GM18519 (cell line): ENCODE measurements at regions not wholly inside any gene's neighbourhood (a gene's known extent, or its start where the extent isn't known, plus 50 kb on each side); places are given as distances from the start of the nearest gene placed in this dataset.
A peak's percentile ranks its signal among the peaks of the same experiment; 100 is the strongest.

Experiments
- ATAC-seq: cut with Tn5 transposase; IDR thresholded peaks from one replicate; pipeline ENCODE4 v1.9.1; 2021; ENCODE audit warnings: mild to moderate bottlenecking, moderate library complexity; ENCODE audit not compliant: unreplicated experiment, low FRiP score

DNA sequence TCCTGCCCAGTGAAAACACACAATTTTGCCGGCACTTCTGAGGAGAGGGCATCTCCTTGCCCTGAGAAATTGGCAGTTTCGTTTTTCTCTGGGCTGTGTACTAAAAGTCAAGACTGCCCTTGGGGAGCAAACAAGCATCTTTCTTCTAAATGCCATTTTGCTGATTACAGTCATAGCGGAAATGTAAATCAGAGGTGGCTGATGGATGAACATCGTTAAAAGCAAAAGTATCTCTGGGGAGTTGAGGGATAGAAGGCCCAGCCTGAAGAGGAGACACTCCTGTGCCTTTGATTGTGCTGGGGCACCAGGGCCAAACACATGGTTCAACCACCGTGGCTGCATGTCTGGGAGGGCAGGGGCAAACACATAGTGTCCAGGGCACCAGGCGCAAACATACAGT, 49.8 kb downstream of the ABCC12 start:
- ATAC-seq, result no peak

DNA sequence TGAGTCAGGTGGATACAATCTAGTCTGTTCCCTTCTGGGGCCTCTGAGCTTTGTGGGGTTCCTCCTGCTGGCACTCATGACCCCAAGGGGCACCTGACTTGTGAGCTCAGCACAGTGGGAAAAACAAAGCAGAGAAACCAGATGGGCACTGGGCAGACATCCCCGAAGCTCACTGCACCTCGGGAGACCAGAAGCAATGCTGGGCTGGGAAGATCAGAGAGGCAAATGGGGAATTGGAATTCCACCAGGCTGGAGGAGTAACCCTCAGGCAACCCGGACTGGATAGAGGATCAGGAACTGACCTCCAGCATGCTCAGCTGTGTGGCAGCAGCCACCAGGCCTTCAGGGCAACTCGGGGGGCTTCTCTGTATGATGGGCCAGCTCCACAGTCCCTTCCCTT, 50.3 kb downstream of the ABCC12 start:
- ATAC-seq, result no peak

DNA sequence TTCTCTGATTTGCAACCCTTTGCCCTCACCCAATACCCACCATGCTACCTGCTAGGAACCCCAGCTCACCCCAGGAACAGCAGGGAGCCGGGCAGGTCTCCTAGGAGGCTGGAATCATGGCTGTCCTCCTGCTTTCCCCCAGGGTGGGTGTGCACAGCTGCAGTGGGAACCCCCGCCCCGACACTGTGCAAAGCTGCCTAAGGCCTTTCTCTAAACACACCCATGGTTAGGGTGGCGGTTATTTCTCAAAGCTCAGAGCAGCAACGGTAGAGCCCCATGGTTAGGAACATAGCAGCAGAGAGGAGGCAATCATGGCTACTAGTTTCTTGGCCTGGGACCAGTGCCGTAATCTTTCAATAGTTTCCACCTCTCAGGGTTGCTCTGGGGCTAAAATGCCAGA, 52.2 kb downstream of the ABCC12 start:
- no peak for ATAC-seq

DNA sequence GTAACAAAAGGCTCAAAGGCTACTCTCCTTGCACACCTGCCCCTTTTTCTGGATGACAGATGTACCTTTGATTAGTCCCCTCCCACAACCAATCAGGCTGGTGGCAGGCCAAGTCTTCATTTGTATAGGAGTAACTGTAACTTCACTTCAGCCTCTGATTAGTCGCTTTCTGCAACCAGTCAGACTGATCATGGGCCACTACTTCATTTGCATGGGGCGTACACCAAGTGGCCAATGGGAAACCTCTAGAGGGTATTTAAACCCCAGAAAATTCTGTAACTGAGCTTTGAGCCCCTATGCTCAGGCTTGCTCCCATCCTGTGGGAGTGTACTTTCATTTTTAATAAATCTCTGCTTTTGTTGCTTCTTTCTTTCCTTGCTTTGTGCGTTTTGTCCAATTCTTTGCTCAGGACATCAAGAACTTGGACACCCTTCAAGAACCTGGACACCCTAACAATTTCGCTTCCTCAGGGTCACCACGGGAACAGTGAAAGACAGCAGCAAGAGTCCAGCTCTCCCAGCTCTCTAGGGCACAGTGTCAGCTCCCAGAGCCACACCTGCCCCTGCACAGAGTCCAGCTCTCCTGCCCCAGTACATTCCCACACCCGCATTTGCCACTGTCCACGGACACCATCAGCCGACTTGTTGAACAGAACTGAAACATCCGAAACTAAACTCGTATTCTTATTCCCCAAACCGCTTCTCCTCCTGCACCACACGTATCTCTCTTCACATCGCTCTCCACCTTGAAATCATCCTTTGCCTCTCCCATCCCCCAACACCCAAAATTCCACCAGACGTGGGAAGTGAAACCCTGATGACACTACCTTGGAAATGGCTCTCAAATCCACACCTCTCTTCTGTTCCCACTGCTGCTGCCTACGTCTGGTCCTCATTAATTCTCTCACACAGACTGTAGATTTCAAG, 53.4 kb downstream of the ABCC12 start:
- no peak for ATAC-seq

DNA sequence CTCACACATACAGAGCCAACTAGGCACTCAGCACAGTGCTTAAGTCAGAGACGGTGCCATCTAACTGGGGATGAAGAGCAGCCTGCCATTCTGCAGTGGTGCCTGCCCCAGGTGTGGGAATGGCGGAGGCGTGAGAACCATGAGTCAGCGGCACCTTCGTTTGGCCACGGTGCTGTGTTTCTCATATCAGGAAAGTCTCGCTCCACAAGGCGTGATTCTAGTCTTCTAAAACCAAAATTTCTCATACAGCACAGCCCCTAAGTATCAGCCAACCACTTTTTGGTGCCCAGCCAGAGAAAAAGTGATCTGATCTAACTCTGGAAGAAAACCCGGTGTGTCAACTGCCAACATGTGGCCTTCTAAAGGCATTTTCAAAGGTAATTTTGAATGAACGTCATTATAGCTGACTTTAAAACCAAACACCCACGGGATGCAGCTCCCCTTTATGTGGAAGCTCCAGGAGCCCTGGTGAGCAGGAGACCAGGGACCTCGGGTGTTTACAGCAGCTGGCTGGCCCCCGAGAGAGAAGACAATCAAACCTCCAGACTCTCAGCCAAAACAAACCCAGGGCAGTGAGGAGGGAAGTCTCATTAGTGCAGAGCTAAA, 54.6 kb downstream of the ABCC12 start:
- peak; percentile 75 for ATAC-seq

DNA sequence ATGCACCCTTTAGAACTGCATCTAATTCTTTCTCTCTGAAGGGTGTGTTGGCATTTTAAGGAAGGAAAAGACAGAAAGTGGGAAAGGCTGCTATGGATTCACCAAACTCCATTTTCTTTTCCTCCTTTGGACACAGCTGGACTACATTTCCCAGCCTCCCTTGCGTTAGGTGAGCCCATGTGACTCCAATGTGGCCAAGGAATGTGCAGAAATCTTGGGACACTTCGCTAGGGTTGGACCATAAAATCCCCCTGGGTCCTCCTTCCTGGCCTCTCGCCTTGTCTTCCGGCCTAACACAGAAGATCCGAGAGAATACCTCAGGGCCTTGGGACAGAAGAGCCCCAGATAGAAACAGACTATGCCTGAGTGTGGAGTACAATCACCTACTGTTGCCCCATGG, 56.3 kb downstream of the ABCC12 start:
- no peak for ATAC-seq

DNA sequence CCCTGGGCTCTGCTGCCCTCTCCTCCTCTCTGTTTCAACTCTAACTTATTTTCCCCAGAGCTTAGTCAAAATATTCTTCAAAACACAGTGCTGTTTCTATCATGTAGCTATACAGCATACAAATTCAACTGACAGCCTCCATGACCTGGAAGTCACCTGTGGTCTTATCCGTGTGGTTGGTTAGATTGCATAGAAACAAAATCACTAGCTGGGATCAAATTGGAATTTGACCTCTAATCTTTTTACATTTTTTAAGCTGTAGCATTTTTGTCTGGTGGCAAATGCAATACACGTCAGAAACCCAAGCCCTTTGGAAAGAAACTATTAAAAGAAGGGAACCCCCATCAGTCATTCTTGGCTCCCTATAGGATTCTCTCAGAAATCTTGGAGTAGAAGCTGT, 57.3 kb downstream of the ABCC12 start:
- ATAC-seq, result no peak

DNA sequence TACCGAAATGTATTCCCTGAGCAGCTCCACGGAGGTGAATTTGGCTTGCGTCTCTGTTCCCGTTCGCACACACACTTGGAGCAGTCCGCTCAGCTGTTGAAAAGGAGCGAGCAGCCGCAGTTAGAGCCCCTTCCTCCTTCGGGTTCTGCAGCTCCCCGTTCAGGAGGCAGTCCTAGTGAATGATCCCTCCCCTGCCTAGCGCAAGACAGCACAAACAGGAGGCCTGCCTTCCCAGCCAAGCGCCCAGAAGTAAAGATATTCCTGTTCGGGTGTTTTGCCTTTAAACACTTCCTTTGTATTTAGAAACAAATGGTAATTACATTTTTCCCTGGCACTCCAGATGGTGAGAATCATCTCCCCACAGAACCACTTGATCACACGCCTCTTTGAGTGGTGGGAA, 64.7 kb downstream of the ABCC12 start:
- no peak for ATAC-seq

DNA sequence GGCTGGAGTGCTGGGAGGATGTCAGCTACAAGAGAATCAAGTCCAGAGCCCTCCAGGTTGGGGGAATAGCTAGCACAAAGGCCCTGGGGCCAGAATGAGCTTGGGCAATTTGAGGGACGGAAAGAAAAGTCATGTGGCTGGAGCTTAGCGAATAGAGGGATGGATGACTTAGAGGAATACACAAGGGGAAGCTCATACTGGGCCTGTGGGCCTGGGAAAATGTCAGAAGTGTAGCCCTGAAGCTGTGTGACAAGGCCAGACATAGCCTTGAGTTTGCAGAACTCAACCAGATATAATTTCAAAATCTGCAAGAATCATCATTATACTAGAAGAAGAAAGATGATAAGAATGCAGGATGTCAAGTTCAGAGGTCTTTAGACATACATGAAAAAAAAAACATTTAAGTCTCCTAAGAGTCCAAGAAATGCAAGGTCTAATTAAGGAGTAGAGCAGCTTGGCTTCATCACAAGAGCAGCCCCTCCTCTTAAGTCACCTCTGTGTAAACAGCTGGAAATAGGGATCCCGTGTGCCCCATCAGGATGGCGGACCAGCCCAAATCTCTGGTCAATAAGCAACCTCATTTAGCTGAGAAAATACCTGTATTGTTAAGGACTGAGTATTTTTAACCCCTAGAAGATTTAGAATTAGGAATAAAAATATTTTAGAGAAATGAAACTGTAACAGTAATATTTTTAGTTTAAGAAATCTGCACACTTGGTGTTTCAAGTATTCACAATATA, 66.6 kb downstream of the ABCC12 start:
- ATAC-seq, result no peak

DNA sequence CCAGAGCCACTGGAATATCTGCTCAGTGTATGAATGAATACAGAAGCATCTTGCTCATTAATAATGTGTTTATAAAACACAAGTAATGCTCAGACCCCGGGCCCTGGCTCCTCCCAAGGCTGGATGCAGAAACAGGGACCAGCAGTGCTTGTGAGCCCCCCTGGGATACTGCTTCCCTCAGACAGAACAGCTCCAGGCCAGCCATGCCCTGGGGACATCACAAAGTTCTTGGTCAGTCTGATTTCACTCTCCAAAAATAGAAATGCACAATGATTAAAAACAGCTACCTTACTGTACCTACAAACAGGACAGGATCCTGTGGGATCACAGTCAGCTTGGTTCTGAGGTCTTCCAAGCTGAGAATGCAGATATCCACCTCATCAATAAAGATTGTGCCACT, 68.2 kb downstream of the ABCC12 start:
- no peak for ATAC-seq

DNA sequence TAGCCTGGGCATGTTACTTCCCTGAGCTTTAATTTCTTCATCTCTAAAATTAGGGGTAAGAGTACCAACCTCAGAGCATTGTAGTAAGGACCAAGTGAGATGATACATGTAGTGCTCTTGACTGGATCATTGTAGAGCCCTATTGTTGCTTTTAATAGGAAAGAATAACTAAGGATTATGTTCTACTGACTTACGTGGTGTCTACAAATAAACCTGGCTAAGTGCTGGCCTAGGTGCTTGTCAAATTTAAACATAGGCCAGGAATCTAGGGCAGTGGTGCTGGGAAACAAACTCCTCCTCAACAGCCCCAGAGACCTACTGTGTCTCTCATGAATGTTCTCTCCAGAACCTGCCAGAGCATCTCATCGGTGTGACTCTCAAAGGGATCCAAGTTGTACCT, 69.4 kb downstream of the ABCC12 start:
- no peak for ATAC-seq

DNA sequence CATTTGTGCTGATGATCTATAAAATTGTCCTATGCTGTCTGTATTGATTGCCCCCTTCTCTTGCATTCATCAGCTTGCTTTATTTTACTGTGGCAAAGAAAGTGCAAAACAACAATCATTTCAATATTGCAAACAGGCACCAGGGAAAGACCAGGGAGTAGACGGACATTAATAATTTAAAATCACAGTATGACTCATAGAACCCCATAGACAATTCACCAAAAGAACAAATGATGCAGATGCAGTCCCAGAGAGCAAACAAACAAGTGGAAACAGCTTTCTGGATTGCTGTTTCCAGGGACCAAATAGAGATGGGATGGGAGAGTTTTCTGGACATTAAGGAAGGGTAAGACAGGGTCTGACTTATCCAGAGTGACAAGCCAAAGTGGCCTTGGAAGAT, 70.1 kb downstream of the ABCC12 start:
- ATAC-seq, result no peak

DNA sequence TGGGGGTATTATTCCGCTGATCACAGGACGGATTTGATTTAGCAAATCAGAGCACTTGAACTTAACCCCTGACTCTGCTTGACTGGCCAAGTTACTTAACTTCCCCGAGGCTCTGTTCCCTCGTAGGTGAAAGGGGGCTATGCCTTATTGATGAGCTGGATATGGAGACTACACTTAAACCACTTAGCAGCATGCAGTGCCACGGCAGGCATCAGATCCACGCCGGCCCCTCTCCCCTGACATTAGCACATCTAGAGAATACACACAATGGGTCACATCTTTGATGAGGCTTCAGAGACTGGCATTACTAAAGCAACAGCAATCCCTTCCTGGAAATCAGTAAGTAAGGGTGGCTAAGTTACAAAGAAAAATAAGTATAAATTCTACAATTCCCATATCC, 71.0 kb downstream of the ABCC12 start:
- ATAC-seq, result no peak

DNA sequence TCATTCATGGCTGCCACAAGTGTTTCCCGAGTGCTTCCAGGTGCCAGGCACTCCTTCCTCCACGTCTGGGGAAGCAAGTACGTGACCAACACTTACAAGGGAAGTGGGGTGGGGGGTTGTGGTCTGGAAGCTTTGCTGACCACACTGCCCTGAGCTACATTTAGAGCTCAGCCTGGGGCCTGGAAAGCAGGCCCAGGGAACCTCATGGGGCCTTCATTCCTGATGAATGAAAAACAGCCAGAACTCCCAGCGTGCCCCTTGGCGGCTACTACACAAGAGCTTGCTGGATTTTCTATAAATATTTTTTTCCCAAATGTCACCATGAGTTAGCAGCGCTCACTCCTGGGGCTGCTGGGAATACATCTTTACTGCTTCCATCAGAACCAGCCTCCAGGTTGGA, 73.3 kb downstream of the ABCC12 start:
- ATAC-seq, result no peak

DNA sequence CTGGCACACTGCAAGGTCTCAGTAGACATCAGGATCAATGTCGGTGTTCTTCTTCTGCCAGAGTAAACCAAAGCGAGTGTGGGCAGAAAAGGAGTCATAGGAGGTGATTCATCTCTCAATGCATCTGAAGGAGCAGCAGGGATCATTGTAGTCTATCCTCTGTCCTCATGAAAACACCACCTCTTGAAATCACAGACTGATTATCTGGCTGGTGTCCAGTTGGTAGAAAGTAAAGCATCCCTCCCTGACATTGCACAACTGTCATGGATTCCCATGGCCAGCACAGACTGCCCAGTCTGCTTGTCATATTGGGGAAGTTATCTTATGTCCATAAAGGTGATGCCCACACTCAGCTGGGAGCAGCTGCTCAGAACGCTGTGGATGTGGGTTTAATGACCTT, 74.1 kb downstream of the ABCC12 start:
- ATAC-seq, result no peak

DNA sequence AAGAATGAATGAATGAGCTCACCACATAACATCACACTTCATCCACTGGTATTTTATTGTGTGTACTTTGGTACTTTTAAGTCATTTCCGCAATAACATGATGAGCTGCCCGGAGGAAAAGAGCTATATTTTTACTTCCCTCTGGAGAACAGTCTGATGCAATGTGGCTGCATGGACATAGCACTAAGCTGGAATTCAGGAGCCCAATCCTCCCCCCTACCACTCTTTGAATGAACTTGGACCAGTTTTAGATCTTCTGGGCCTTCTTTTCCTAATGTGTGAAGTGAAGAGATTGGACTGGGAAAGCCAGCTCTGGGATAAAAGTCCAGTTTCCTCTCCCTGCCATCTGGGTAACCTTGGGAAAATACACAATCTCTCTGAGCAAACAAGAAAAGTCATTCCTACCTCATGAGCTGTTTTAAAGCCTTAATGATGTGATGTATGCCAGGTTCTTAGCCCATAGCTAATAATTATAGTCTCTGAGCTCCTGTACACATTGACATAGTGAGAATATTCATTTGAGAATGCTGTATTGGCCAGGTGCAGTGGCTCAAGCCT, 79.3 kb downstream of the ABCC12 start:
- ATAC-seq, result no peak

DNA sequence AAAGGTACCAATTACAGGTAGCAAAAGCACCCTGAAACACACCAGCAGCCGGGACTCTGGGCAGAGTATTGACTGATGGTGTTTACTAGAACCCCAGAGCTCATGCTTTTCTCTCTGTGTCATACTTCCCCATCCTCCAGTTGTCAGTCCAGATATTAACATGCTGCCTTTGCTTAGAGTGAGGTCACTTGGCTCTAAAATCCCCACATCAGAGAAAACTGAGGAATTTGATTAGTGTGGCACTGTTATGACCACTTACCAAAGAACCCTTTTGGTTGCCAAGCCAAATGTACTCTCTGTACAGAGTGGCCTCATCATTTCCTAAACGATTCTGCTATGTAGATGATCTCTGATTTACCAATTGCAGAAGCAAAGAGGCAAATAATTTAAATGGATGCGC, 80.4 kb downstream of the ABCC12 start:
- no peak for ATAC-seq

DNA sequence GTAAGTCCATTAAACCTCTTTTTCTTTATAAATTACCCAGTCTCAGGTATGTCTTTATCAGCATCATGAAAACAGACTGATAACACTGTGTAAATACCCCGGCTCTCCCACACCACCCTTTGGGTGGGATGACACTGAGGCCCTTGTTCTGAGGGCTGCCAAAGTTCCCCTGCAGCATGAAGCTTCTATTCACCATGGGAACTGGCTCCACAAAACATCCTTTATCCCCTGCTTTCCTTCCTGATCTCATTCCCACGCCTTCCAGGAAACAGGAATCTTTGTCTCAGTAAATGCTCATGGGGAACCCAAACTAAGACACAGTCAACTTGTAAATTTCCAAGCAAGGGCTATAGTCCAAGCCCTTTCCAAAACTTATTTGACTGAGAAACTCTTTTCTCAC, 88.4 kb downstream of the ABCC12 start:
- ATAC-seq, result no peak

DNA sequence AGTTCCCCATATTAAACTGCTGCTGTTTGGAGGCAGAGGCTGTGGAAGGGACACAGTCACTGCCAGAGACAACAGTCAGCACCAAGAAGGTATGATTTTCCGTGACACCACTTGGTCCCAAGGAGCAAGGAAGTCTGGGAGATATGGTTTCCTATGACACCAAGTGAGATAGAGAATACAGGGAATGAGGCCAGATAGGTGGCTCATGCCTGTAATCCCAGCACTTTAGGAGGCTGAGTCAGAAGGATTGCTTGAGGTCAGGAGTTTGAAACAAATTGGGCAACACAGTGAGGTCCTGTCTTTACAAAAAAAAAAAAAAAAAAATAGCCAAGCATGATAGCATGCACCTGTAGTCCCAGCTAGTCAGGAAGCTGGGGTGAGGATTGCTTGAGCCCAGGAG, 90.8 kb downstream of the ABCC12 start:
- ATAC-seq, result no peak

DNA sequence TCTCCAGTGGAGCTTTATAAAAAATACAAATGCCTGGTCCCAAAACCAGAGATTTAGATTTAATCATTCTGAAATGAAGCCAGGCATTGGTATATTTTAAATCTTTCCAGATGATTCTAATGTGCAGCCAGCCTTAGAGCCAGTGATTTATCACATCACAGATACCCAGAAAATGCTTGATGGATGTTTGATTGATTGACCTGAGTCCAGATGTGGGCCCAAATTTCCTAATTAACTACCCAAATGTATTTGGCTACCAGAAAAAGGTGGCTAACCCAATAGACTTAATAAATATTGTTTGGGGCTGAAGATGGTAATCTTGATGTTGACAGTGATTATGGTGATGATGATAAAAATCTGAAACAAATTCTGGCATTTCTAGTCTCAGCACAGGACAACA, 93.1 kb downstream of the ABCC12 start:
- ATAC-seq, result no peak

DNA sequence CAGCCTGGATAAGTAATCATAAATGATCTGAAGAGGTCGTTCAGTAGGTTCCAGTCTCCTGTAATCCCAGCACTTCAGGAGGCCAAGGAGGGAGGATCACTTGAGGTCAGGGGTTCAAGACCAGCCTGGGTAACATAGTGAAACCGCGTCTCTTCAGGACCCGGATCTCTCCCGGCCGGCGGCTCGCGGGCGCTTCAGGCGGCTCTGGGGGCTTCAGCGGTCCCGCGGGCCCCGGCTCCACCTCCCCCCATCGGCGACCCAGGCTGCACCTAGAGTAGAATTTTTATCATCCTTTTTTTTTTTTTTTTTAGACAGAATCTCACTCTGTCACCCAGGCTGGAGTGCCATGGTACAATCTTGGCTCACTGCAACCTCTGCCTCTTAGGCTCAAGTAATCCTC, 95.9 kb downstream of the ABCC12 start:
- ATAC-seq, result no peak
